Left lung (tissue), 4 donors: ENCODE measurements at regions not wholly inside any gene's neighbourhood (a gene's known extent, or its start where the extent isn't known, plus 50 kb on each side); places are given as distances from the start of the nearest gene placed in this dataset.

Experiments used
- ATAC-seq: fragments of 200-7000 bp; cut with Tn5 transposase; one replicate; pipeline ENCODE4 v1.9.1; 2020; ENCODE audit warnings: moderate library complexity
- DNase-seq, 4 donors: peaks; one replicate each; pipeline ENCODE4 v3.0.0-alpha.2; 2013 to 2020
- H3K27ac ChIP-seq, 2 donors: fragments of 200-600 bp; sonication (generic) in 1 of 2; one replicate each; pipeline versions ENCODE4 v1.5.0 to v1.8.0; 2020 to 2021
- H3K27me3 ChIP-seq, 2 donors: fragments of 200-600 bp; sonication (generic) in 1 of 2; one replicate each; pipeline versions ENCODE4 v1.5.0 to v1.8.0; 2020 to 2021
- H3K36me3 ChIP-seq, 2 donors: fragments of 200-600 bp; sonication (generic) in 1 of 2; one replicate each; pipeline versions ENCODE4 v1.5.0 to v1.8.0; 2020 to 2021
- H3K4me1 ChIP-seq, 2 donors: fragments of 200-600 bp; one replicate each; pipeline ENCODE4 v1.8.0; 2021
- H3K4me3 ChIP-seq, 2 donors: fragments of 200-600 bp; sonication (generic) in 1 of 2; one replicate each; pipeline versions ENCODE4 v1.5.0 to v1.8.0; 2020 to 2021; ENCODE audit warnings: mild to moderate bottlenecking in 1 of 2
- H3K9me3 ChIP-seq, 2 donors: fragments of 200-600 bp; sonication (generic) in 1 of 2; one replicate each; pipeline versions ENCODE4 v1.5.0 to v1.8.0; 2020 to 2021
- intact Hi-C, 2 donors: fragments of 100-400 bp; cut with DNase I; formaldehyde crosslinking; loops; one replicate each; pipeline versions ENCODE4 v1.11.2 to v1.14.2; 2022
- TF ChIP-seq, protein P1 (sequence below), 2 donors: fragments of 200-600 bp; sonication (generic) in 1 of 2; IDR thresholded peaks; one replicate each; pipeline versions ENCODE4 v1.5.0 to v1.8.0; 2021; ENCODE audit warnings: antibody characterized with exemption in 2 of 2
- donor health status: DM: no; HTN: yes; CAD: no.
- donor health status: DM: no; HTN: no; CAD: no.

DNA sequence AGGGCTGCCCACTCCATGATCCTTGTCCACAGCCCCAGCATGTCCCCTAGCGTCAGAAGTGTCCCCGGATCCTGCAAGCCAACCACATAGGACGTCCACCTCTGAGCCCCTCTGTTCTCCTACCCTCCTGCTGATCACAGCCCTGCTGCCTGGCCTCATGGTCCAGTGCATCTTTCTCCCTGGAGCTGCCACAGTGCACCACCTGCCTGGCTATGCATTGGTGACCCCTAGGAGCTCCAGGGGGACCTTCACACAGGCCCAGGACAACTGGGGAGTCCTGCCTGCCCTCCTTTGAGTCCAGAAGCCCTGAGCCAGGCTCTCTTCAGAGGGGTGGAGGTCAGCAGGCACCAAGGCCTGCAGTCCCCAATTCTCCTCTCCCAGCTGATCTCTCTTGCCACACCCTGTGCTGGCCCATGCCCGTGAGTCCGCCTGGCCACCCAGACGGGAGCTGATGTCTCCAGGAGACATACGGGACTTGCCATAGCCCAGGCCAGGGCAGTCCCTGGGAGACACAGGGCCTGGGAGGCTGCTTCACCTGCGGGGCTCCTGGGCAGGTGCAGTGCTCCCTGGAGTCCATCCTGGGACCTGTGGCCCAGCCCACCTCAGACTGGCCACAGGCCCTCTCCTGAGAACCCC, 77.4 kb upstream of the RET start:
- Histone ChIP-seq H3K36me3 (no peaks in the 10 kb centered on the region), H3K4me3 (no peak overlapping the region), H3K27ac (no peak overlapping the region), H3K27me3 (no peaks in the 10 kb centered on the region), H3K4me1 (no peaks in the 10 kb centered on the region), H3K9me3 (no peaks in the 10 kb centered on the region)
- DNase-seq = no peak
- no peak for ATAC-seq
- intact Hi-C loops = no loop called here
- TF ChIP-seq, protein P1, sequence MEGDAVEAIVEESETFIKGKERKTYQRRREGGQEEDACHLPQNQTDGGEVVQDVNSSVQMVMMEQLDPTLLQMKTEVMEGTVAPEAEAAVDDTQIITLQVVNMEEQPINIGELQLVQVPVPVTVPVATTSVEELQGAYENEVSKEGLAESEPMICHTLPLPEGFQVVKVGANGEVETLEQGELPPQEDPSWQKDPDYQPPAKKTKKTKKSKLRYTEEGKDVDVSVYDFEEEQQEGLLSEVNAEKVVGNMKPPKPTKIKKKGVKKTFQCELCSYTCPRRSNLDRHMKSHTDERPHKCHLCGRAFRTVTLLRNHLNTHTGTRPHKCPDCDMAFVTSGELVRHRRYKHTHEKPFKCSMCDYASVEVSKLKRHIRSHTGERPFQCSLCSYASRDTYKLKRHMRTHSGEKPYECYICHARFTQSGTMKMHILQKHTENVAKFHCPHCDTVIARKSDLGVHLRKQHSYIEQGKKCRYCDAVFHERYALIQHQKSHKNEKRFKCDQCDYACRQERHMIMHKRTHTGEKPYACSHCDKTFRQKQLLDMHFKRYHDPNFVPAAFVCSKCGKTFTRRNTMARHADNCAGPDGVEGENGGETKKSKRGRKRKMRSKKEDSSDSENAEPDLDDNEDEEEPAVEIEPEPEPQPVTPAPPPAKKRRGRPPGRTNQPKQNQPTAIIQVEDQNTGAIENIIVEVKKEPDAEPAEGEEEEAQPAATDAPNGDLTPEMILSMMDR (IDR thresholded peaks at IDR 0.05) = no peak

DNA sequence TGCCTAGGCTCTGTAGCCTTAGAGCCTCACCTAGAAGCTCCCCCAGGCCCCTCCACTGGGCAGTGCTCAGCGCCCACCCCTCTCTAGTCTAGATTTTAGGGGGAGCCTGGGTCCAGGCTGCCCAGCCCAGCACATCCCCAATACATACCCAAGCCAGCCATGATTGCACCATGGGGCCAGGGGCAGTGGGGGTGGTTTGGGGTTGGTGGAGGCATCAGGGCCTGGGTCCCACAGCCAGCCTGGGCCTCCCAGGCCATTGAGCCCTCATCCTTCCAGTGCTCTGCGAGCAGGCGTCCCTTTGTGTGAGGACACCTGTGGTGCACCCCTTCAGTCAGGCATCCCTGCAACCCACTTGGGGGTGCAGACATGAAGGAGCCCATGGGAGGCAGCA, 76.9 kb upstream of the RET start:
- ATAC-seq = no peak

DNA sequence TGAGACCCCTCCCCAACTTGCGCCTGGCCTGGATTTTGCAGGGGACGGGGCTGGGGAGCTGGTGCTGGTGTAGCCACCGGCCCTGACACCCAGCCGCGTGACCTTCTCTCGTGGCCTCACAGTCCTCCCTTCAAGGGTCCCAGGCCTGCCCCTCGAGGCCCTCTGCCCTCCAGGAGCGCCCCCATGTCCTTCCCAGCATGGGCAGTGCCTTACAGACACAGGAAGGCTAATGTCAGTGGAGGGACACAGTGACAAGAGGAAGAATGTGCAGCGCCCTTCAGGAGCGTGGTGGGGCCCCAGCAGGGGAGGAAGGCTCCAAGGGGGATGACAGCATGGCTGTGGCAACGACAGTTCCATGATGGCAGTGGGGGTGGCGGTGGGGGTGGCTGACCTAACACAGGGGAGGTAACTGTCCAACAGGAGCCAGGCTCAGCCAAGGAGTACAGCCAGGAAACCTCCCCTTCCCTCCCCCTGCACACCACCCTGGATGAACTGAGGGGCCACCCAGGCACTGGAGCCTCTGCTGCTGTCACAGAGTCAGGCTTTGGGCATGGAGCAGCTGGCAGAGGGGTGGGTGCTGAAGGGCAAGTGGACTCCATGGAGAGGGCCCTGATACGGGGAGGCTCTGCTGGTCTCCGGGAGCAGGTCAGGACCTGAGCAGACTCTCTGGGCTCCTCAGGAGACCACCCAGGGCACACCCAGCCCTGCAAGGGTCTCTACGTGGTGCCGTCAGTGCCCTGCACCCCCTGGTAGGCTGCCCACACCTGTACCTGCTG, 76.0 kb upstream of the RET start:
- Histone ChIP-seq H3K36me3 (no peaks in the 10 kb centered on the region), H3K27me3 (no peaks in the 10 kb centered on the region), H3K4me1 (no peaks in the 10 kb centered on the region), H3K27ac (no peak overlapping the region), H3K9me3 (no peaks in the 10 kb centered on the region), H3K4me3 (no peak overlapping the region)
- intact Hi-C loops = no loop called here
- no peak for ATAC-seq
- TF ChIP-seq, protein P1 (IDR thresholded peaks at IDR 0.05) = no peak
- no peak for DNase-seq

More for the DNA sequence above, 76.9 kb upstream of the RET start:
- Histone ChIP-seq H3K36me3 (no peaks in the 10 kb centered on the region), H3K27ac (no peak overlapping the region), H3K9me3 (no peaks in the 10 kb centered on the region), H3K4me1 (no peaks in the 10 kb centered on the region), H3K4me3 (no peak overlapping the region), H3K27me3 (no peaks in the 10 kb centered on the region)
- DNase-seq = no peak
- intact Hi-C loops = no loop called here
- TF ChIP-seq, protein P1 (IDR thresholded peaks at IDR 0.05) = no peak

DNA sequence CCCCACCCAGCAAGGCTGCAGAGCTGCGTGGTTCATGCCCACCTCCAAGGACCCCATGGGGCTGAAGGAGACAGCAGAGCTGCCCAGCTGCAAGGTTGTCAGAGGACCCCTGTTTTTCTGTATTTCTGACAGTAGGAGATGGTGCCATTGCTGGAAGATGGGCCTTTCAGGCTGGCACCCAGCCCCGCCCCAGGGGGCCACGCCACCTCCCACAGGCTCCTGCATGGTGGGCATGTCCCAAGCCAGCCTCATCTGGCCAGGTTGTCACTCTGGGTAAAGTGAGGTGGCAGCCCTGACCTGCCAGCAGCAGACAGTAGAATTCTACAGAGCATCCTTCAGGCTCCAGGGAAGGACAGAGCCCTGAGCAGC, 75.5 kb upstream of the RET start:
- Histone ChIP-seq H3K36me3 (no peaks in the 10 kb centered on the region), H3K27ac (no peak overlapping the region), H3K4me3 (no peak overlapping the region), H3K9me3 (no peaks in the 10 kb centered on the region), H3K4me1 (no peaks in the 10 kb centered on the region), H3K27me3 (no peaks in the 10 kb centered on the region)
- intact Hi-C loops = no loop called here
- TF ChIP-seq, protein P1 (IDR thresholded peaks at IDR 0.05) = no peak
- DNase-seq = no peak
- ATAC-seq = no peak

DNA sequence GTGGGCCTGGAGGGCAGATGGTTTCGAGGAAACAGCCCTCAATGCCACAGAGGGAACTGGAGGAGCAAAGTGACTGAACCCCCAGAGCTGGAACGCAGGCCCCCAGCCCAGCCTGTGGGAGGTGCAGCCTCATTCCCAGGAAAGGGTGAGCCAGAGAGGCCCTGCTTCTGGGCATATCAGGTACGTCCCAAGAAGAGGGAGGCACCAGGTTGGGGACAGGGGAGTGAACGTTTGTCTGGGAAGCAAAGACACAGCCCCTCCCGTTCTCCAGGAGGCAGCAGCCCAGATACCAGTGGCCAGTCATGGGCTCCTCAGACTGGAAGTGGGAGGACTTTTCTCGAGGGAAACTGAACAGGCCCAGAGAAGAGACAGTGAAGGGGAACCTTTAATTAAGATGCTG, 74.3 kb upstream of the RET start:
- Histone ChIP-seq H3K9me3 (no peaks in the 10 kb centered on the region), H3K36me3 (no peaks in the 10 kb centered on the region), H3K4me3 (no peak overlapping the region), H3K27me3 (no peaks in the 10 kb centered on the region), H3K4me1 (no peaks in the 10 kb centered on the region), H3K27ac (no peak overlapping the region)
- intact Hi-C loops = no loop called here
- ATAC-seq (no peak), DNase-seq (no peak)
- TF ChIP-seq, protein P1 (IDR thresholded peaks at IDR 0.05) = no peak
